DMS53 (cell line): ENCODE measurements at regions not wholly inside any gene's neighbourhood (a gene's known extent, or its start where the extent isn't known, plus 50 kb on each side); places are given as distances from the start of the nearest gene placed in this dataset.

Source experiments
- DNase-seq: peaks from one replicate; lab custom pipeline; 2025; lab: John Stamatoyannopoulos, UW

DNA sequence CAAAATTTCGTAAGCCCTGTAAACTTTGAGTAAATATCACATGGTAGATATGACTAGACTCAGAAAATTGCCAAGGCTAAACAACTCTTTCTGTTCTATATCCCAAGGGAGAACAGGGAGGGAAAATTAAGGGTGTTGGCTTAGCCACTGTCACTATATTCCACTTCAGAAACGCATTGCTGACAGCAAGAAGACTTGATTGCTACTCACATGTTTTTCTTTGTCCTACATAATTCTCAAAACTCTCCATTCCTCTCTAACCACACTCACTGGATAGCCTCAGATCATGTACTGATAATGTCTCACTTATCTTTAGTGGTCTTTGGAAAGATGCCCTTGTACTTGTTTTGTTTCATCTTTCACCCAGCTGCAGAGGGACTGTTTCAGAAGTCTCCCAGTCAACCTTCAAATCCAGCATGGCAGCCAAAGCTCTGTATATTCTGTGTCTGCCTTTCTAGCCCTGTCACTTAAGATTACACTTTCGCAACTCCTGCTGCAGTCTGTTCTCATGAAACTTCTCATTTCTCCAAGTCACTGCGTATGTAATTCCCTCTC, 582.4 kb upstream of the FZD8 start:
- no peak for DNase-seq

DNA sequence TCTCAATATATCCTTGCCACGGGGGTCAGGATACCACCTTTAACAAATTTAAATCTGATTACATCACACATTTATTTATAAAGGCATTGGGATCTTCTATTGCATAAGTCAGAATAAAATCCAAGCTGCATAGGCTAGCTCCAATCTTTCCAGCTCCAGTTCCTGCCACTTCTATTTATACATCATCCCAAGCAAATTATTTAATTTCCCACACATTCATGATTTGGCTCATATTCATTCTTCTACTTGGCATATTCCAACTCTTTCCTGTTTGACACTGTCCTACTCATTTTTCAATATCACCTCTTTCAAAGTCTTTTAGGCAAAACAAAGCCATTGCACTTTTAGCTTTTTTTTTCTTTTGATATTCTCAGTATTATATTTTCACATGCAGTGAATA, 579.0 kb upstream of the FZD8 start:
- no peak for DNase-seq

- DNase-seq, result no peak
Observed at GRCh38 chr10:36220151-36220550, 578.1 kb upstream of the FZD8 start.

GRCh38 chr10:36211856-36212255, 569.8 kb upstream of the FZD8 start:
- no peak for DNase-seq

GRCh38 chr10:36209480-36209879, 567.4 kb upstream of the FZD8 start:
- no peak for DNase-seq

DNA sequence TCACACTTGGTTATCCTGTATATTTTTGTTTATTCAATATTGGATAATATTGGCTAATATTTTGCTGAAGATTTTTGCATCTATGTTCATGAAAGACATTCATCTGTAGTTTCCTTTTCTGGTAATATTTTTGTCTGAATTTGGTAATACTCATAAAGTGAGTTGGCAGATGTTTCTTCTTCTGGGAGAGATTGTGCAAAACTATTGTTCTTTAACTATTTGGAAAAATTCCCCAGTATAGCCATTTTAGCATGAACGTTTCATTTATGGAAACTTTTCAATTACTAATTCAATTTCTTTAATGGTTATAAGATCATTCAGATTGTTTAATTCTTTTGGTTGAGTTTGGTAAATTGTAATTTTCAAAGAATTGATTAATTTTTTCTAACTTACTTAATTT, 560.8 kb upstream of the FZD8 start:
- DNase-seq, result no peak

DNA sequence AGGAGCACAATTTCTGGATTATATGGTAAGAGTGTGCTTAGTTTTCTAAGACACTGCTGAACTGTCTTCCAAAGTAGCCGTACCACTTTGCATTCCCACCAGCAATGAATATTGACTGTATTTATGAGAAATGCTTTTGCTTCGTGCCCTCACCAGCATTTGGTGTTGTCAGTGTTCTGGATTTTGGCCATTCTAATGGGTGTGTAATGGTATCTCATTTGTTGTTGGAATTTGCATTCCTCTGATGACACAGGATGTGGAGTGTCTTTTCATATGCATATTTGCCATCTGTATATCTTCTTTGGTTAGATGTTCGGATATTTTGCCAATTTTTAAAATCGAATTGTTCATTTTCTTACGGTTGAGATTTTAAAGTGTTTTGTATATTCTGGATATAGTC, 558.5 kb upstream of the FZD8 start:
- no peak for DNase-seq

- DNase-seq, result no peak
Observed at GRCh38 chr10:36198322-36198721, 556.2 kb upstream of the FZD8 start.

GRCh38 chr10:36195364-36195763, 553.3 kb upstream of the FZD8 start:
- no peak for DNase-seq

GRCh38 chr10:36194276-36194675, 552.2 kb upstream of the FZD8 start:
- DNase-seq, result no peak

DNA sequence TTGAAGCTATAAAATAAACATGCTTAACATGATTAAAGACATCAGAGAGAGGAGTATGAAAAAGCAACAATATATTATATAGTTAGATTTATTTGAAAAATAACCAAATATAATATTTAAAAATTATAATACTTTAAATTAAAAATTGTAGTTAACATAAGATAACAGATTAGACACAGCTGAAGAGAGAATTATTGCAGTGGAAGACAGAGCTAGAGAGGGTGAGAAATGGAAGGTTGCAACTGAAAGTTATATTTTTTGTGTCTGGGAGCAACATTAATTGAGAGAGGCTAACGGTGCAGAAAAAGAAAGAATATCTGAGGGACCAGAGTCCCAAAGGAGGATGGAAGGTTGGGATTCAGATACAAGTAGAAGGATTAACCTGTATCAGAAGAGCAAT, 548.9 kb upstream of the FZD8 start:
- no peak for DNase-seq

DNA sequence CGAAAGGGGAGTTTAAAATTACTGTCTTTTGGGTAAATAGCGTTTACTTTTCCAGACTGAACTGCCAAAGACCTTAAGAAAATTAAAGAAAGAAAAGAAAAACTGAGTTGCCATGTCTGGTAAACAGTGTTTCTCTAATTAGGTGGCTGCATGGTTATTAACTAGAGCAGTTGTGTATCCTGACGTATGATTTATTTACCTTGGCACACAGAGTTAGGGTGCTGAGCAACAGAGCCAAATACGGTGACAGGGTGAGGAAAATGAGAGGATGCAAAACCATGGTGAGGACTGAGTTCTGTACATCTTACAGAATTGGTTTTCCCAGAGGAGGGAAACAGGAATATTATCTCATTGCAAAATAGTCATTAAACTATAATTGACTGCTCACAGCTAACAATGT, 546.4 kb upstream of the FZD8 start:
- DNase-seq, result no peak

GRCh38 chr10:36188080-36188453, 546.0 kb upstream of the FZD8 start:
- DNase-seq, result no peak

DNA sequence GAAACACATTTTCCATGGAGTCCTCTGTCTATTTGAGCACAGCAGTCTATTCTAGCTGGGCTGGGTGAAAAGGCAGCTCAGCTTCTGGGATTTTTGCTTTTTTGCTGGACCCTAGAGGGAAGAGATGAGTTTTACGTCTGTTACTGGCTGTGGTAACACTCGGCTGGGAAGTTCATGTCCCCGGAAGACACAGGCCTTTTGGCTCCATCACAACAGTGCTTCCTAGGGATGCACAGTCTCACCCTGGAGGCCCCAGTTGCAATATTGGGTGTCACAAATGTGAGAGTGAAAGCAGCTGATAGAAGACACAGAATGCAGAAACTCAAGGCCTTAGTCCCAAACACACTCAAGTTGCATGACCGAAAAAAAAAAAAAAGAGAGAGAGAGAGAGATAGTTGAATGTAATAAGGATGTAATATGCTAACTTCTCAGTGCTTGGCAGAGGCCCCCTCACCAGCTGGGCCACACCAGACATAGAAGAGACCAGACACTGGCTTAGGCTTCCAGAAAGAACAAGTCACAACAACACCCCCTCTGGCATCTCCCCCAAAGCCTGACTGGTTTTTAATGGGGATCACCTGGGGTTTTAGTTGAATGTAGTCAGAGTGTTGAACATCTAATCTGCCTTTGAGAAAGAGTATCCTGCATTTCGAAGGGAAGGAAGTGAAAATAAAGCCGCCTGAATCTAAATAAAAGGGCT, 545.4 kb upstream of the FZD8 start:
- no peak for DNase-seq

GRCh38 chr10:36185097-36185496, 543.0 kb upstream of the FZD8 start:
- no peak for DNase-seq

DNA sequence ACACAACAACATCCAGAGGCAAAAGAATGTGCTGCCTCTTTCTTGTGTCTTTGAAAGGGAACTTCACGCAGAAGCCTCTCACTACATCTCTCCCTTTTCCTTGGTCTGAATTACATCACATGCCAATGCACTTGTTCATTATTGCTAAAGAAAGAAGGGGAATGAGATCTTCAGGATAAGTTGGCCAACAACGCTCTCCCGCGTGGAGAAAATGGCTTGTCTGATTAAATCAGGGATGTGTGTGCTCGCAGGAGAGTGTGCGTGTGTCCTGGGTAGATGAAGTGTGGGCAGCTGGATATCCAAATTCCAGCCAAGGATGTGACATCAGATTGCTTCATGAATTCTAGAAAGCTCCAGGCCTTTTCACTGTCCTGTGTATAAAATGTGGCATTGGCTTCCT, 541.6 kb upstream of the FZD8 start:
- DNase-seq, result no peak

GRCh38 chr10:36183056-36183455, 541.0 kb upstream of the FZD8 start:
- no peak for DNase-seq

- no peak for DNase-seq
Observed at GRCh38 chr10:36182606-36183005, 540.5 kb upstream of the FZD8 start.

- no peak for DNase-seq
Observed at GRCh38 chr10:36182179-36182566, 540.1 kb upstream of the FZD8 start.

DNA sequence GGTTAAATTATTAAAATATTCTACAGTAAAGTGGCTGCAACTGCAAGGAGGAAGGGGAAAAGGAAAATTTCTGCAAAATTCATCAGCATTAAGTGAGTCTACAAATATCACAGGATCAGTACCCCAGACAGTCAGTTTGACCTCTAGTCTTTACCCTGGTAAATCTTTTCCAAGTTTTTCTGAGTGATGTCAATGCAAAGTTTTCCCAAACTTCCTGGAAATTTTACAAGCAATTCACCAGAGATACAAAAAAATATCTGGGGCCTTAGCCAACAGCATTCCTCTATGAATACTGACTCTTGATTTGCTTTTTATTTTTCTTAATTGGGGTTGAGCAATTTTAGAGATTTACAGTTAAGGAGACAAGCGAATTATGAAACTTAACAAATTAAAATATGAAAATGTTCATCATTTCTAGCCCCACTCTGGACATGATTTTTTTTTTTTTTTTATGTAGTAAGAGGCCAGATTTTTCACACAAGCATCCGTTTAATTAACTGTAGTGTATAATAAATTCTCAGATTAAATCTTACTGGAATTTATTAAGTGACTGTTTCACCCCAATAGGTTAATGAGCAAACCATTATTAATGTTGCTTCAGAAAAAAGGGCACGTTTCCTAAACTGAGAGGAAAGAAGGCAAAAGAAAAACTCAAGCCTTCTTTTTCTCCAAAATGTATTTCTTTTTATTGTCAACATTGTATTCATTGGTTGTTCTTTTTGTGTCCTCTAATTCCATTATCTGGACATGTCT, 539.5 kb upstream of the FZD8 start:
- no peak for DNase-seq

- DNase-seq, result no peak
Observed at GRCh38 chr10:36178616-36179015, 536.5 kb upstream of the FZD8 start.

GRCh38 chr10:36177071-36177470, 535.0 kb upstream of the FZD8 start:
- no peak for DNase-seq

GRCh38 chr10:36175954-36176353, 533.9 kb upstream of the FZD8 start:
- no peak for DNase-seq

GRCh38 chr10:36173364-36173763, 531.3 kb upstream of the FZD8 start:
- DNase-seq, result no peak
